HepG2 (cell line): ENCODE measurements at regions not wholly inside any gene's neighbourhood (a gene's known extent, or its start where the extent isn't known, plus 50 kb on each side); places are given as distances from the start of the nearest gene placed in this dataset.

ENCODE experiments used
- ATAC-seq: fragments of 200-7000 bp; cut with Tn5 transposase; 3 replicates; pipeline ENCODE4 v1.9.1; 2020; ENCODE audit warnings: mild to moderate bottlenecking, moderate library complexity
- BruUV-seq: library from RNA; stranded (reverse); fragments of 400-500 nt; replicated peaks from 2 replicates; lab custom pipeline; 2021; lab: Mats Ljungman, UMichigan
- CTCF ChIA-PET: fragments of 300-600 bp; formaldehyde crosslinking; extraction: SDS; loops from one replicate; lab custom pipeline; 2021; ENCODE audit warnings: low total read pairs, inconsistent platforms, low intra/inter-chr PET ratio; lab: Yijun Ruan, JAX
- POLR2A ChIA-PET: fragments of 350-600 bp; sonication (Branson Sonifier 250); formaldehyde crosslinking; loops from one replicate; lab custom pipeline; 2020; ENCODE audit warnings: antibody characterized with exemption, inconsistent platforms; lab: Yijun Ruan, JAX
- DNase-seq: peaks from one replicate; pipeline ENCODE4 v3.0.0-alpha.2; 2015; ENCODE audit warnings: low spot score
- FAIRE-seq: peaks from 3 replicates; lab custom pipeline; 2011; peaks lifted over from hg19 to GRCh38; lab: Jason Lieb, UNC
- H2AFZ ChIP-seq: one replicate; pipeline ENCODE4 v1.6.1; 2011; ENCODE audit warnings: low read length, inconsistent platforms
- H3K27ac ChIP-seq: fragments of 300-600 bp; 3 replicates; pipeline ENCODE4 v1.8.0; 2011; ENCODE audit warnings: mixed run types, mild to moderate bottlenecking, mixed read lengths, low read length, inconsistent platforms; ENCODE audit not compliant: insufficient read depth; ENCODE audit errors: extremely low read length
- H3K27me3 ChIP-seq, 2 experiments: fragments of 200-600 bp in 1 of 2; 2 replicates in 1 of 2; 3 replicates in 1 of 2; pipeline versions ENCODE4 v1.6.0 to v1.8.0; 2011; ENCODE audit warnings: low read length in 2 of 2, mild to moderate bottlenecking in 2 of 2, moderate library complexity in 2 of 2, inconsistent platforms in 1 of 2; ENCODE audit not compliant: insufficient read depth in 2 of 2, control insufficient read depth in 1 of 2
- H3K36me3 ChIP-seq, 2 experiments: fragments of 200-600 bp in 1 of 2; replicated peaks in 1 of 2; 2 replicates in 1 of 2; 3 replicates in 1 of 2; pipeline versions ENCODE4 v1.5.1 to v1.8.0; 2011; ENCODE audit warnings: low read length in 2 of 2, inconsistent platforms in 1 of 2; ENCODE audit not compliant: insufficient read depth in 2 of 2, control insufficient read depth in 1 of 2
- H3K4me1 ChIP-seq: 2 replicates; pipeline ENCODE4 v1.5.1; 2012; ENCODE audit warnings: low read length, inconsistent platforms; ENCODE audit not compliant: insufficient read depth
- H3K4me2 ChIP-seq: 2 replicates; pipeline ENCODE4 v1.6.0; 2011; ENCODE audit warnings: low read depth, low read length, inconsistent platforms
- H3K4me3 ChIP-seq, 3 experiments: fragments of 200-600 bp in 1 of 3; sonication (generic), shearing (Covaris generic) in 1 of 3; replicated peaks in 1 of 3; 2 replicates each; pipeline ENCODE4 v1.5.1; 2011 to 2016; ENCODE audit warnings: low read length in 3 of 3, inconsistent platforms in 2 of 3, low read depth in 2 of 3, mild to moderate bottlenecking in 2 of 3, control low read depth in 1 of 3, mixed read lengths in 1 of 3; ENCODE audit not compliant: insufficient read depth in 1 of 3
- H3K79me2 ChIP-seq: one replicate; pipeline ENCODE4 v1.6.1; 2011; ENCODE audit warnings: low read length, inconsistent platforms; ENCODE audit not compliant: insufficient read depth
- H3K9ac ChIP-seq: 2 replicates; pipeline ENCODE4 v1.6.0; 2011; ENCODE audit warnings: mild to moderate bottlenecking, low read depth, low read length, inconsistent platforms; ENCODE audit not compliant: insufficient read depth
- H3K9me3 ChIP-seq: 2 replicates; pipeline ENCODE4 v1.5.1; 2012; ENCODE audit warnings: mild to moderate bottlenecking, low read length
- H4K20me1 ChIP-seq: 2 replicates; pipeline ENCODE4 v1.6.0; 2011; ENCODE audit warnings: inconsistent platforms, mild to moderate bottlenecking, low read length, moderate library complexity; ENCODE audit not compliant: insufficient read depth
- FOSL1 ChIP-seq: sonication (generic); formaldehyde crosslinking; IDR thresholded peaks from 2 replicates; pipeline ENCODE4 v1.9.0; 2021; ENCODE audit warnings: missing genetic modification reagents, borderline replicate concordance
- HIVEP1 ChIP-seq: sonication (generic); formaldehyde crosslinking; IDR thresholded peaks from 2 replicates; pipeline ENCODE4 v1.4.0; 2020; ENCODE audit warnings: mild to moderate bottlenecking, missing genetic modification reagents
- MXD3 ChIP-seq: IDR thresholded peaks from 2 replicates; pipeline ENCODE4 v1.6.1; 2016; ENCODE audit warnings: mild to moderate bottlenecking, missing biosample characterization, missing genetic modification reagents
- MZF1 ChIP-seq: sonication (generic); formaldehyde crosslinking; IDR thresholded peaks from 2 replicates; pipeline ENCODE4 v1.8.1; 2023; ENCODE audit warnings: mild to moderate bottlenecking, missing genetic modification reagents, borderline replicate concordance
- NR1H2 ChIP-seq: sonication (generic); formaldehyde crosslinking; IDR thresholded peaks from 2 replicates; pipeline ENCODE4 v1.8.1; 2022; ENCODE audit warnings: low read depth, missing genetic modification reagents, borderline replicate concordance
- STAT5B ChIP-seq: sonication (generic); formaldehyde crosslinking; IDR thresholded peaks from 2 replicates; pipeline ENCODE4 v1.4.0; 2020; ENCODE audit warnings: missing genetic modification reagents
- TCF7L2 ChIP-seq: IDR thresholded peaks from 2 replicates; pipeline ENCODE4 v1.6.1; 2011; ENCODE audit warnings: mild to moderate bottlenecking, low read depth, low read length, moderate library complexity
- ZBTB26 ChIP-seq: IDR thresholded peaks from 2 replicates; pipeline ENCODE4 v1.6.1; 2016; ENCODE audit warnings: missing compliant biosample characterization, missing genetic modification reagents, borderline replicate concordance
- ZBTB7B ChIP-seq: sonication (generic); formaldehyde crosslinking; IDR thresholded peaks from 2 replicates; pipeline ENCODE4 v1.4.0; 2020; ENCODE audit warnings: missing genetic modification reagents
- ZNF24 ChIP-seq: fragments of 450-650 bp; IDR thresholded peaks from 2 replicates; pipeline ENCODE4 v1.6.1; 2017; ENCODE audit warnings: antibody characterized with exemption, mild to moderate bottlenecking
- ZNF7 ChIP-seq: IDR thresholded peaks from 2 replicates; pipeline ENCODE4 v1.6.1; 2016; ENCODE audit warnings: missing biosample characterization, missing genetic modification reagents
- ZNF766 ChIP-seq: sonication (generic); formaldehyde crosslinking; IDR thresholded peaks from 2 replicates; pipeline ENCODE4 v1.5.0; 2020; ENCODE audit warnings: missing genetic modification reagents, borderline replicate concordance
- WGBS: methylation state at CpG from one replicate; pipeline ENCODE4 v1.1.6; 2017; ENCODE audit warnings: low lambda C conversion rate; 5-methylcytosine and 5-hydroxymethylcytosine counted together
- in situ Hi-C: cut with HindIII; loops from 2 replicates; pipeline ENCODE4 v1.10.0; 2017; ENCODE audit warnings: low pct_unique_long_range_greater_than_20kb; ENCODE audit not compliant: extremely low pct_ligation_motif_present
- intact Hi-C: fragments of 100-400 bp; cut with micrococcal nuclease; formaldehyde crosslinking; loops from one replicate; pipeline ENCODE4 v1.10.0; 2022; ENCODE audit not compliant: unreplicated experiment

GRCh38 chr3:135374571-135374970, 579.5 kb downstream of the EPHB1 start:
- CTCF ChIA-PET = no interaction called here
- no peak overlapping the region for H3K9ac ChIP-seq
- no peaks in the 10 kb centered on the region for H3K36me3 ChIP-seq
- no peaks in the 10 kb centered on the region for H3K4me1 ChIP-seq
- H3K9me3 ChIP-seq = no peaks in the 10 kb centered on the region
- no peak for ATAC-seq
- no TSS peak for BruUV-seq
- no peaks in the 10 kb centered on the region; a peak in 1 of 5 replicates for H3K27me3 ChIP-seq
- no peaks in the 10 kb centered on the region for H3K79me2 ChIP-seq
- POLR2A ChIA-PET = no interaction called here
- FAIRE-seq = no peak
- in situ Hi-C loops (no loop called here), intact Hi-C loops (no loop called here)
- no peak overlapping the region for H3K4me3 ChIP-seq
- H4K20me1 ChIP-seq = no peaks in the 10 kb centered on the region
- no peak for DNase-seq
- H3K4me2 ChIP-seq = no peak overlapping the region
- no peak for TF ChIP-seq ZBTB26 (CRISPR knock-in tag)
- no peak for TF ChIP-seq ZBTB7B (CRISPR knock-in tag)
- TF ChIP-seq FOSL1 (CRISPR knock-in tag) = no peak
- TF ChIP-seq NR1H2 (CRISPR knock-in tag) = no peak
- no peak for TF ChIP-seq MXD3 (CRISPR knock-in tag)
- no peak for TF ChIP-seq HIVEP1 (CRISPR knock-in tag)
- no peak for TF ChIP-seq ZNF7 (CRISPR knock-in tag)
- no peak for TF ChIP-seq MZF1 (CRISPR knock-in tag)
- no peak for TF ChIP-seq STAT5B
- TF ChIP-seq ZNF766 = no peak
- no peak for TF ChIP-seq ZNF24
- TF ChIP-seq TCF7L2 = no peak
- no peak overlapping the region for H2AFZ ChIP-seq
- no peak overlapping the region for H3K27ac ChIP-seq
- 17% methylated on average over 3 of the region's 3 CpGs for WGBS
